ENCODE measurements at regions not wholly inside any gene's neighbourhood (a gene's known extent, or its start where the extent isn't known, plus 50 kb on each side); places are given as distances from the start of the nearest gene placed in this dataset.
"Not testable (repeated sequence)": the region's sequence is repeated elsewhere in the genome, so short reads cannot be mapped to it uniquely, and the experiment has no call there.

DNA sequence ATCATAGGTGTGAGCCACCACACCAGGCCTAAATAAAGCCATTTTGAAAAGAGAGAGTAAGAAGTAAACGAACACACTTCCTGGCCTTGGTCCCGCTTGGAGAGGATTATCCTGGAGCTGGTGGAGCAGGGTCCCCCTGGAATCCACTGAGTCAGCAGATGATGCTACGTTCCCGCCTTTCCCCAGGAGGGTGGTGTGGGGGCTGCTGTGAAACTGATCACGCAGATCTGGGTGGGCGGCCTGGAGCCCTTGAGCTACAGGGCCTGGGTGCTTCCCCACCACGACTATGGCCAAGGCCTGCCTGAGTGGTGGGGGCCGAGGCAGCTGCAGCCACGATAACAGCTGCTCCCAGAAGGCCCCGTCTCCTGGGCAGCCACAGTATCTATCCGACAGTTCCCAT lies 407.4 kb upstream of the ZNF722 start:
- TF ChIP-seq, protein P1, sequence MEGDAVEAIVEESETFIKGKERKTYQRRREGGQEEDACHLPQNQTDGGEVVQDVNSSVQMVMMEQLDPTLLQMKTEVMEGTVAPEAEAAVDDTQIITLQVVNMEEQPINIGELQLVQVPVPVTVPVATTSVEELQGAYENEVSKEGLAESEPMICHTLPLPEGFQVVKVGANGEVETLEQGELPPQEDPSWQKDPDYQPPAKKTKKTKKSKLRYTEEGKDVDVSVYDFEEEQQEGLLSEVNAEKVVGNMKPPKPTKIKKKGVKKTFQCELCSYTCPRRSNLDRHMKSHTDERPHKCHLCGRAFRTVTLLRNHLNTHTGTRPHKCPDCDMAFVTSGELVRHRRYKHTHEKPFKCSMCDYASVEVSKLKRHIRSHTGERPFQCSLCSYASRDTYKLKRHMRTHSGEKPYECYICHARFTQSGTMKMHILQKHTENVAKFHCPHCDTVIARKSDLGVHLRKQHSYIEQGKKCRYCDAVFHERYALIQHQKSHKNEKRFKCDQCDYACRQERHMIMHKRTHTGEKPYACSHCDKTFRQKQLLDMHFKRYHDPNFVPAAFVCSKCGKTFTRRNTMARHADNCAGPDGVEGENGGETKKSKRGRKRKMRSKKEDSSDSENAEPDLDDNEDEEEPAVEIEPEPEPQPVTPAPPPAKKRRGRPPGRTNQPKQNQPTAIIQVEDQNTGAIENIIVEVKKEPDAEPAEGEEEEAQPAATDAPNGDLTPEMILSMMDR (IDR thresholded peaks at IDR 0.05; ENCODE audit: insufficient read depth, low read depth, low read length) = not testable (repeated sequence)
- TF ChIP-seq EZH2 (IDR thresholded peaks at IDR 0.05; ENCODE audit: insufficient read depth, low read length) = not testable (repeated sequence)
